Hematopoietic multipotent progenitor cell treated with erythropoietin and hydrocortisone succinate and interleukin-3 and kit ligand, for 8 days (in vitro differentiated cells): ENCODE measurements at regions not wholly inside any gene's neighbourhood (a gene's known extent, or its start where the extent isn't known, plus 50 kb on each side); places are given as distances from the start of the nearest gene placed in this dataset.
A peak's percentile ranks its signal among the peaks of the same experiment; 100 is the strongest.
"Not testable (repeated sequence)": the region's sequence is repeated elsewhere in the genome, so short reads cannot be mapped to it uniquely, and the experiment has no call there.

Source experiments
- DNase-seq: peaks from one replicate; pipeline ENCODE4 v3.0.0-alpha.2; 2015

GRCh38 chr3:19825193-19825592 lies 108.8 kb downstream of the EFHB start:
- DNase-seq, result no peak

GRCh38 chr3:19822805-19823204 lies 111.2 kb downstream of the EFHB start:
- no peak for DNase-seq

GRCh38 chr3:19816631-19817030 lies 117.4 kb downstream of the EFHB start:
- no peak for DNase-seq

DNA sequence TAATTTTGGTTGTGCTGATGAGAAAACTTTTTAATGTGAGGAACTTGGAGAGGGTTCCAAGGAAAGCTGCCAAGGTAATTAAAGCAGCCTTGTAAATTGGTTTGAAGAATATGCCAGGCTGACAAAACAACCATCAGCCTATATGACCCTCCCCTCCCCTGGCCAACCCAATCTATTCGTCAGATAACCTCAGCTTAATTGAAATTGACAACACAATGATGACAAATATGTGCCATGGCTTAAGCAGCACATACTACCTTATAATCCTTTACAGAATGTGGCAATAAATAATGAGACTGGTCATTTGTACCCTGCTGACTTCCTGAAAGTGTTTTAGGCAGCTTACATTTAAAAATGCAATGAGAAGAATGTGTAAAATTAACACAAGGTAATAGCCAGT lies 118.2 kb downstream of the EFHB start:
- DNase-seq, result no peak

- not testable (repeated sequence) for DNase-seq
These were observed 120.3 kb downstream of the EFHB start for GRCh38 chr3:19813743-19814142.

DNA sequence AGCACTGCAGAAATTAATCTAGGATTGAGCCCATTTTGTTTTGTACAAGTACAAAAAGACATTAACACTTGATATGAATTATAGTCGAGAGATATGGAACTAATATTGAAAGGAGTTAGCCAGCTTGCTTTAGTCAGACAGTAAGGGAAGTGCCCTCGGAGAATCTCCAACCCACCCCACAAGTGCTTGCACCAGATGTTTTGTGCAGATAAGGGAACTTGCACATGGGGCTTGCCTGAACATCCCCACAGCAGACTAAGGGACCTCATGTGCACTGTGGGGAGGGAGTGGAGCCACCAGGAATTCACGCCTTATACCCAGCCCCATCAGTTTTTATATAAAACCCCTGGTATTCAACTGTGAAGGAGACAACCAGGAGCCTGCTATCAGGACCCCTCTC lies 122.3 kb downstream of the EFHB start:
- peak; percentile 98 for DNase-seq

DNA sequence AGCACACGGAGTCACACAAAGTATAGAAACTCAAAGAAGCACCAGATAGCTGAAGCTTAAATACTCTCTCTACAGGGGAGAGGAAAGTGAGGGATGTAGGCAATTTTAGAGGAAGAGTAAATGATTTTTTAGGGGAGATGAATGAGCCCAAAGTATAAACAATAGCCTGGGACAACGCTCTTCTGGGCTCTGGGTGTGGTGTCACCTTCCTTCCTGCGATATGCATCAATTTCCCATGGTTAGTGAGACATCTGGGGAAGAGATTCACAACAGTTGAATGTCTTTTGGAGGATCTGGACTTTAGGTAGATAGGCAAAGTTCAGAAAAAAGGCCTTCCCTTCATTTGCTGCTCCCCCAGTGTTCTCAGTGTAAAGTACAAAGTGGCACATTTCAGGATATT lies 125.2 kb downstream of the EFHB start:
- DNase-seq, result no peak

DNA sequence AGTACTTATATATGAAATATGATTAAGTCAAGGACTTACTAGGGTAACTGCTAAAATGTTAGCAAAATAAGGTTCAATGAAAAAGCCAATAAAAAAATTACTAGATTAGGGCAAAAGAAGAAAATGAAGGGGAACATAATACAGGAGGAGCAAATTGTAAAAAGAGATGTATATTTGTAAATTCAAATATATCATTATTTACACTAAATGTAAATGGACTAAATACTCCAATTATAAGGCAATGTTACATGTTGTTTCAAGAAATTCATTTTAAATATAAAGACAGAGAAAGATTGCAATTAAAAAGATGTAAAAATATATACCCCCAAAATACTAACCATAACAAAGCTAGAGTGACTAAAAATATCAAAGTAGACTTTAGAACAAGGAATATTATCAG lies 134.1 kb downstream of the EFHB start:
- DNase-seq, result no peak

GRCh38 chr3:19799115-19799514 lies 134.9 kb downstream of the EFHB start:
- no peak for DNase-seq

- DNase-seq, result no peak
These were observed 135.7 kb downstream of the EFHB start for GRCh38 chr3:19798324-19798723.

GRCh38 chr3:19792388-19792787 lies 141.6 kb downstream of the EFHB start:
- no peak for DNase-seq

GRCh38 chr3:19775765-19776164 lies 158.3 kb downstream of the EFHB start:
- DNase-seq, result no peak

GRCh38 chr3:19769694-19770093 lies 164.3 kb downstream of the EFHB start:
- DNase-seq, result no peak

DNA sequence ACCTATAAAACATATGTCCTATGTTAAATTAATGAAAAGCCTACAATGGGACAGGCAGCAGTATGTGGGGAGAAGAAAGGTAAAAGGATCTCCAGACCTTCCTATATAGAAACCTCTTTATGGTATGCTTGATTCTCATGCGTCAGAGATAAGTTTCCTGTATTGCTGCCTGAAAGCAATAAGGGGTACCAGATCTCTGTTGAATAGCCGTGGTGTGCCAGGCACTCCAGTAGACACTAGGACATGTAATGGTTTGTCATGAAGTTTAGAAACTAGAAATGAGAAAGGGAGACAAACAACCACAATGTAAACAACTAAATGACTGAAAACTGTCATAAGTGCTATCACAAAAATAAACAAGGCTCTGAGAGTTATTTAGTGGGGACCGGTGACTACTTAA lies 168.1 kb downstream of the EFHB start:
- DNase-seq, result no peak

GRCh38 chr3:19757773-19758172 lies 176.2 kb downstream of the EFHB start:
- DNase-seq, result no peak

DNA sequence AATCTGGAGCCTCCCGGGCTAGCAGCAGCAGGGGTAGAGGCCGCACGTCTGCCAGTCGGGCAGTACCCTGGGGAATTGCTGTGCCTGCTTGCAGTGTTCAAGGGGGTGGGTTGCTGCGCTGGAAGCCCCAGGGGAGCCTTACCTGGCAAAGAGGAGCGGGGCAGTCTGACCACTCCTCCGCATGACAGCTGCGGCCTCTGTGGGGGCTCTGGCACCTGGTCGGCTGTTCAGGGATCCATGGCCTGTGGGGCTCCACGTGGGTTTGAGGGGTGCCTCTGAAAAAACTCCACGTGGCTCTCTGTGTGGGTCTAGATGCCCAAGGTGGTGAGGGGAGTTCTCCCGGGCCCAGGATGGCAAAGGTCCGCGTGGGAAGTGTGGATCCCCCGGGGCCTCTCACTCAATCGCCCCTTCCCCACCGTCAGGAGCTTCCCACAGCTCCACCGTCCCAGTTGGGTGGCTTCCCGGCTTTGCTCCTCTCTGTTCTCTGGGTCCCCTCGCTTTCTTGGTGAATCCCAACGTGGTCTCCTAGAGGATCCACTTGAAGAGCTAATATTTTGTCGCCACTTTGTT lies 184.5 kb downstream of the EFHB start:
- DNase-seq, result no peak

DNA sequence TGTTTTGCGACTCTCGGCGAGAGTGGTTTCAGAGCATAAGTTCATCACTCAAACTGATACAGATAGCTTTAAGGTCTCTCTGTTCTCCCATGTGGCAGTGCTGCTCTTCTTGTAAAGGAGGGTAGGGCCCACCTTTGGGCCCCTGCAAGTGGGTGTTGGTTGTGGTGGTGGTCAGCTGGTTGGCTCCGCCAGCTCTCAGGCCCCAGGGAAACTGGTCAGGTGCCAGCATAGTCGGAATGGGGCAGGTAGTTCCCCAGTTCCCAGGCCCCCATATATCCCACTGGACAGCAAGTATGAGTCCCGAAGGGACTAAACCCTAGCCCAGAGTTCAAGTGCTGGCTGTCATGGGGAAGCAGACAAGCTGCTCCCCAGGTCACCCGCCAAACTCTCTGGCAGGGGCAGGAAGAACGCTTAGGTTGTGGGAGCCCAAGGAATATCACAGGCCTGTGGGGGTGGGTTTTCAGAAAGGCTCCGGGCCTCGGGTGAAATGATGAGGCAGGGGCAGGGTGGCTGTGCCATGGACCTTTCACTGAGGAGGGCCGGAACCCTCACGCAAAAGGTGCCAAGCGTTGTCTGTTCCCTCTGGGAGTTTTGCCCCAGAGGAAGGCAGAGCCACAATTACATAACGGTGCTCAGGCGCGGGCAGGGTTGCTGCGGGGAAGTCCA lies 185.1 kb downstream of the EFHB start:
- no peak for DNase-seq

GRCh38 chr3:19744047-19744446 lies 190.0 kb downstream of the EFHB start:
- no peak for DNase-seq

GRCh38 chr3:19742935-19743334 lies 191.1 kb downstream of the EFHB start:
- DNase-seq, result no peak

DNA sequence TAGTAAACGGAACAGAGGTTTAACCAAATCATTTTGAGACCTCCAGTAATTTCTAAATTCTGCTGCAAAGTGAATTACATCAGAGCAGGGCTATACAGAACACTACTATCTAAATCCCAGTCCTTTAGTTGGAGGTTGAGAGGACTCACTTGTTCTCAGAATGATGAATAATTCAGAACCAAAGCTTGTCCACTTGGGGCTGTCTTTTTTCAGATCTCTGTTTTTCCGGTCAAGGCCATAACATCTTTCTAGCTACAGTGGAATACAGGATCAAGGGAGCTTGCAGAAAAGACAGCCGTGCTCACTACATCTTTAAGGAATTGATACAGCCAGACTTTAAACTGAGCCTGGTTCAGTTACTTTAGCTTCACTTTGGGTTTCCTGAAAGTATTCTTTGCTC lies 194.5 kb downstream of the EFHB start:
- no peak for DNase-seq

DNA sequence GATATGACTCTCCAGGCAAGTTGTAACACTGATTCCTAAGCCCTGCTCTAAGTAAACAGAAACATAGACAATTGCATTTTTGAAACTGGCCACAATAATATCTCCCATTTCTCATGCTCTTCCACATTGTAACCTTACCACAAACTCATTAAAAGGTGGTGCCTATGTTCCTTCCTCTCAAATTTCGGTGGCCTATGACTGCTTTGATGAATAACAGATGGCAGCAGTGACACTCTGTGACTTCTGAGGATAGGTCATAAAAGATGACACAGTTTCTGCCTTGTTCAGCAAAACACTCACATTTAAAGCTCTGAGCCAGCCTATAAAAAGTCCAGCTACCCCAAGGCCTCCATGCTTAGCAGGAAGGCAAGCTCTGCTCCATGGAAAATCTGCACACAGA lies 195.2 kb downstream of the EFHB start:
- no peak for DNase-seq

DNA sequence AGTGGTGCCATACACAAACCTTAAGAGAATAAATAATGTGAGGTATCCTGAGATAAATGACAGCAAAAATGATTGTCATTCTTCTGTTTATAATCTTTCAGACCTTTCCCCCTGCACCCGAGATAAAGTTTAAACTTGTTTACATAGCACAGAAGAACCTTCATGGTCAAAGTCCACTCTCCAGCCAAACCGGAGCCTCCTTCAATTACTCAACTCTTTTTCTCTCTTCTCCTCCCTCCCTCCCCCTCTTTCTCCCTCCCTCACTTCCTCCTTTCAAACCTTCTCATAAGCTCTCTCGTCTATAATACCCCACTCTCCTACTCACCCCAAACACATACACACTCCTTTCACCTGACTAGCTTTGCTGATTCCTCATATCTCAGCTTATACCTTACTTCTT lies 198.9 kb downstream of the EFHB start:
- DNase-seq, result no peak

- no peak for DNase-seq
These were observed 199.6 kb downstream of the EFHB start for GRCh38 chr3:19734453-19734852.

DNA sequence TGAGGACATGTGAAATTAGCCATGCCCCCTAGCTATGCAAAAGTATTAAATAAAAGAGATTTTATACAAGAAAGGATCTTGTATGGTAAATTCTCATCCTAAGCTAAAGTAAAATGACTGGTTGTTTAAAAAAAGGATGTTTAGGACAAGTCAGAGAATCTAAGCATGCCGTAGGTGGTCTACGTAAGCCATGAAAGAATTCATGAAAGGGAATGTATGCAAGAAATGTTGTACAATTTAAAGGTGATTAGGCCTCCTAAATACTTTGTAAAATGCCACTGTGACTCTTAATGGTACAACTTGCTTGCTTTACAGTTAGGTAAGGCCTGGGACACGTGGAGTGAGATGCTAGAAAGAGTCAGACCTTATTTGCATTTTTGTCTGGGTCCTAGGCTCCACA lies 209.0 kb downstream of the EFHB start:
- no peak for DNase-seq

DNA sequence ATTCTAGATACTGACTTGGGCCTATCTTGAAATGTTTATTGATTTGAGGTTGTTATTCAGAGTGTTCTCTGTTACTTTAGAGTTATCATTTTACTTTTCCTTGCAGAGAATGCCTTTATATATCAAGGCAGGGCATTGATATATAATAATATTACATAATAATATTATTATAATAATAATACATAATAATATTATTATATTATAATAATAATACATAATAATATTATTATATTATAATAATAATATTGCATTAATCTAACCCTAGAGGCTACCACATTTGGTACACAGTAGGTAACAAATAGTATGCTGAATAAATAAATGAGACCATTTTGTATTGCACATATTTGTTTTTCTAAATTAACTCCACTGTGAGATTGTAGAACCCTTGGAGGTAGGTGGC lies 216.3 kb downstream of the EFHB start:
- DNase-seq, result no peak
